ENCODE measurements at regions not wholly inside any gene's neighbourhood (a gene's known extent, or its start where the extent isn't known, plus 50 kb on each side); places are given as distances from the start of the nearest gene placed in this dataset.
A peak's percentile ranks its signal among the peaks of the same experiment; 100 is the strongest.

DNA sequence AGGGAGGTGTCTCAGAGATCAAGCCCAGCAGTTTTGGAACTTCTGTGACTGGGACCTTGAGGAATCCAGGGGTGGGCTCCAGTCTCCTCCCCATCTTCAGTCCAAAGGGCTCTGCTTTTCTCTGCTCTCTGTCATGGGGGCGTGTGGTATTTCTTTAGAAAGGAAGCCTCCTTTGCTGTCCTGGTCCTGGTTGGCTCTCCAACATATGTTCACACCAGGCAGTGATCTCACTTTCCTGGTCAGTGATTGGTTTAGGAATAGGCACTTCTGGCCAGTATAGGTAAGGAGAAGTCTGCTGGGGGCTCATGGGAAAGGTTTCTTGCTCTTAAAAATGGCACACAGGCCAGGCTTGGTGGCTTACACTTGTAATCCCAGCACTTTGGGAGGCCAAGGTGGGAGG, 115.5 kb upstream of the HAAO start:
- DNase-seq (ENCODE audit: low spot score in 2 of 2), result no peak
- Histone ChIP-seq H3K4me3 (no peak overlapping the region), H3K36me3 (no peaks in the 10 kb centered on the region), H3K27me3 (no peaks in the 10 kb centered on the region), H3K27ac (peak overlapping the region in 3 of 4 donors; percentile 46 to 82 (median 73)), H3K4me1 (peaks cover 0 to 67% (median 37%) of the 10 kb centered on the region in 4 donors), H3K9me3 (no peaks in the 10 kb centered on the region)
- TF ChIP-seq EP300 (IDR thresholded peaks at IDR 0.05) (no peak), POLR2A (IDR thresholded peaks at IDR 0.05) (no peak)
- TF ChIP-seq, protein P1, sequence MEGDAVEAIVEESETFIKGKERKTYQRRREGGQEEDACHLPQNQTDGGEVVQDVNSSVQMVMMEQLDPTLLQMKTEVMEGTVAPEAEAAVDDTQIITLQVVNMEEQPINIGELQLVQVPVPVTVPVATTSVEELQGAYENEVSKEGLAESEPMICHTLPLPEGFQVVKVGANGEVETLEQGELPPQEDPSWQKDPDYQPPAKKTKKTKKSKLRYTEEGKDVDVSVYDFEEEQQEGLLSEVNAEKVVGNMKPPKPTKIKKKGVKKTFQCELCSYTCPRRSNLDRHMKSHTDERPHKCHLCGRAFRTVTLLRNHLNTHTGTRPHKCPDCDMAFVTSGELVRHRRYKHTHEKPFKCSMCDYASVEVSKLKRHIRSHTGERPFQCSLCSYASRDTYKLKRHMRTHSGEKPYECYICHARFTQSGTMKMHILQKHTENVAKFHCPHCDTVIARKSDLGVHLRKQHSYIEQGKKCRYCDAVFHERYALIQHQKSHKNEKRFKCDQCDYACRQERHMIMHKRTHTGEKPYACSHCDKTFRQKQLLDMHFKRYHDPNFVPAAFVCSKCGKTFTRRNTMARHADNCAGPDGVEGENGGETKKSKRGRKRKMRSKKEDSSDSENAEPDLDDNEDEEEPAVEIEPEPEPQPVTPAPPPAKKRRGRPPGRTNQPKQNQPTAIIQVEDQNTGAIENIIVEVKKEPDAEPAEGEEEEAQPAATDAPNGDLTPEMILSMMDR (IDR thresholded peaks at IDR 0.05), result no peak
- WGBS, 2 donors, result 100% methylated on average over 1 of the region's 1 CpG

DNA sequence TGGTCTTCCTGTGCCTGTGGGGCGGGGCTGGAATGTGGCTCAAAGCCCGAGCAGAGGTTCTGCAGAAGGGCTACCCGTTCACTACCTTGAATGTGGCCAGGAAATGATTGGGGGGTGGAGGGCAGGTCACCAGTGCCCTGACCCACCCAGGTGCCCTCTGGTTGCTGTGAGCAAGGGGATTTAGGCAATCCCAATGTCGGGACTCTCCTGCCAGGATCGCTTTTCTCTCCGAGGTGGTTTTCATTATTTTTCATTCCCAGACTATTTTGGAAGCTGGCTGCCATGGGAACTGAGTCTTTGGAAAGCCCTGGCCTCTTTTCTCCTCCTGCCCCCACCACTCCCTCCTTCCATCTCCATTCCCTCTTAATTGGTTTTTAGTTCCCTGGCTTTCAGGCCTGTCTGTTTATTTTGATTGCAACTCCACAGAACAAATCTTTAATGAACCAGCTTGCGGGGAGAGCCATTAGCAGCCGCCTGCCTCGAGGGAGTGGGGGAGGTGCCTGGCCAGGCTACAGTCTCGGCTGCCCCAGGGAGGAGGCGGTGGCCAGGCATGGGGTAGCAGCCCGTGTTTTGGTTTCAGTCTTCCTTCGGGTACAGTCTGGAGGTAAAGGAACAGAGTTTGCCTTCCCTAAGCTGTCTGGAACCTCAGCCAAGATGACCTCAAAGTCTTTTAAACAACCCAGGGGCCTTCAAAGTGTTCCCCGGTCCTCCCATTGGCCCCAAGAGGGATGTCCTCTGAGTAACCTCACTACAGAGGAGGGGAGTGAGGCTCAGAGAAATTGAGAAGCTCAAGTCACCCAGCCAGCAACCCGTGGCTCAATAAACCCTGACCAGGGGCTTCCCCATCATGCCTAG, 114.4 kb upstream of the HAAO start:
- WGBS, 2 donors, result 18 to 20% methylated on average over 13 to 15 of the region's 15 CpGs
- peaks cover 0 to 67% (median 37%) of the 10 kb centered on the region in 4 donors for H3K4me1 ChIP-seq
- H3K27ac ChIP-seq, result peak overlapping the region; percentile 56 to 82 (median 73)

DNA sequence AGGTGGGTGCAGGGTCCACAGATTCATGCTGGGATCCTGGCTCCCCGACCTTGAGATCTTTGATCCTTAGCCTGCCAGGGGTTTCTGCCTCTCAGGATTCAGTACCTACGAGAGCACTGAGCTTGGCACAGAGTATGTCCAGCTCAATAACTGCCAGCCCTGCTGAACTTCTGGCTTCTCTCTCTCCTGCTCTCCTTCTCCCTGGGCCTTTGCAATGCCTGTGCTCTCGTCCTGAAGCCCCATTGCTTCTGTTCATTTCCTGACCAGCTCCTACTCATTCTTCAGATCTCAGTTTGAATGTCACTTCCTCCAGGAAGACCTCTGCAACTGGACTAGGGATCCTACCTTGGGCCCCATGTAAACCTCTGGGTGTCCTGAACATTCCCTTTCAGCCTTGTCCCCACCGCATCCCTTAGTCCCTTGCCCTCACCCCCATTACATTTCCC, 113.8 kb upstream of the HAAO start:
- 37 to 45% methylated on average over 4 of the region's 4 CpGs for WGBS, 2 donors
- Histone ChIP-seq H3K9me3 (no peaks in the 10 kb centered on the region), H3K4me3 (peak overlapping the region in 1 of 4 donors; percentile 11), H3K27ac (peak overlapping the region in 3 of 4 donors; percentile 56 to 82 (median 73)), H3K27me3 (no peaks in the 10 kb centered on the region), H3K36me3 (no peaks in the 10 kb centered on the region), H3K4me1 (peaks cover 0 to 73% (median 37%) of the 10 kb centered on the region in 4 donors)
- no peak for DNase-seq (ENCODE audit: low spot score in 2 of 2)
- TF ChIP-seq, protein P1 (IDR thresholded peaks at IDR 0.05), result no peak
- TF ChIP-seq POLR2A (IDR thresholded peaks at IDR 0.05) (no peak), EP300 (IDR thresholded peaks at IDR 0.05) (no peak)

More for the DNA sequence above, 114.4 kb upstream of the HAAO start:
- H3K36me3 ChIP-seq, result no peaks in the 10 kb centered on the region
- peak; percentile 59 to 68 for DNase-seq (ENCODE audit: low spot score in 2 of 2)
- H3K4me3 ChIP-seq, result no peak overlapping the region
- no peaks in the 10 kb centered on the region for H3K9me3 ChIP-seq
- TF ChIP-seq POLR2A (IDR thresholded peaks at IDR 0.05) (no peak), EP300 (IDR thresholded peaks at IDR 0.05) (peak in 1 of 2 donors; percentile 68)
- no peaks in the 10 kb centered on the region for H3K27me3 ChIP-seq

- TF ChIP-seq POLR2A (IDR thresholded peaks at IDR 0.05) (no peak), EP300 (IDR thresholded peaks at IDR 0.05) (no peak)
- TF ChIP-seq, protein P1 (IDR thresholded peaks at IDR 0.05), result peak in 2 of 5 experiments; percentile 31 to 54
- no peaks in the 10 kb centered on the region for H3K9me3 ChIP-seq
- H3K36me3 ChIP-seq, result no peaks in the 10 kb centered on the region
- WGBS, 2 donors, result 31 to 47% methylated on average over 17 to 25 of the region's 25 CpGs
- no peaks in the 10 kb centered on the region for H3K27me3 ChIP-seq
- H3K4me1 ChIP-seq, result peaks cover 0 to 76% (median 37%) of the 10 kb centered on the region in 4 donors
- peak overlapping the region in 1 of 4 donors; percentile 11 for H3K4me3 ChIP-seq
- H3K27ac ChIP-seq, result peak overlapping the region in 3 of 4 donors; percentile 56 to 82 (median 73)
- no peak for DNase-seq (ENCODE audit: low spot score in 2 of 2)
Measured at GRCh38 chr2:42905341-42906110, 113.1 kb upstream of the HAAO start.

GRCh38 chr2:42904576-42904876, 112.1 kb upstream of the HAAO start:
- Histone ChIP-seq H3K4me1 (peaks cover 0 to 80% (median 37%) of the 10 kb centered on the region in 4 donors), H3K9me3 (no peaks in the 10 kb centered on the region), H3K36me3 (no peaks in the 10 kb centered on the region), H3K4me3 (no peak overlapping the region), H3K27ac (peak overlapping the region in 2 of 4 donors; percentile 46 to 82), H3K27me3 (no peaks in the 10 kb centered on the region)
- no peak for DNase-seq (ENCODE audit: low spot score in 2 of 2)
- TF ChIP-seq EP300 (IDR thresholded peaks at IDR 0.05) (no peak), POLR2A (IDR thresholded peaks at IDR 0.05) (no peak)
- TF ChIP-seq, protein P1 (IDR thresholded peaks at IDR 0.05), result no peak
- WGBS, 2 donors, result 91 to 96% methylated on average over 3 of the region's 3 CpGs

Data from tibial nerve (tissue), 4 donors.